BJ (cell line): ENCODE measurements at regions not wholly inside any gene's neighbourhood (a gene's known extent, or its start where the extent isn't known, plus 50 kb on each side); places are given as distances from the start of the nearest gene placed in this dataset.

Experiments
- CTCF ChIA-PET: fragments of 350-600 bp; formaldehyde crosslinking; extraction: SDS; loops from one replicate; lab custom pipeline; 2021; ENCODE audit warnings: antibody characterized with exemption, inconsistent platforms; lab: Yijun Ruan, JAX
- POLR2A ChIA-PET: fragments of 300-600 bp; sonication (Branson Sonifier 250); formaldehyde crosslinking; extraction: SDS; loops from one replicate; lab custom pipeline; 2021; ENCODE audit warnings: antibody characterized with exemption; lab: Charles Lee
- DNase-seq: peaks from one replicate; pipeline ENCODE4 v3.0.0-alpha.2; 2011; ENCODE audit warnings: low read depth
- H3K27me3 ChIP-seq: 2 replicates; pipeline ENCODE4 v1.6.0; 2011; ENCODE audit warnings: low read length; ENCODE audit not compliant: control insufficient read depth, insufficient read depth
- H3K36me3 ChIP-seq: 2 replicates; pipeline ENCODE4 v1.5.1; 2011; ENCODE audit warnings: low read length; ENCODE audit not compliant: control insufficient read depth, insufficient read depth
- H3K4me3 ChIP-seq: 2 replicates; pipeline ENCODE4 v1.5.1; 2011; ENCODE audit warnings: low read depth, mild to moderate bottlenecking, control low read depth, low read length
- TF ChIP-seq, protein P1 (sequence below): IDR thresholded peaks from 2 replicates; pipeline ENCODE4 v1.5.1; 2011; ENCODE audit warnings: low read depth, mild to moderate bottlenecking, control low read depth, inconsistent platforms, low read length, moderate library complexity; ENCODE audit not compliant: insufficient read depth

DNA sequence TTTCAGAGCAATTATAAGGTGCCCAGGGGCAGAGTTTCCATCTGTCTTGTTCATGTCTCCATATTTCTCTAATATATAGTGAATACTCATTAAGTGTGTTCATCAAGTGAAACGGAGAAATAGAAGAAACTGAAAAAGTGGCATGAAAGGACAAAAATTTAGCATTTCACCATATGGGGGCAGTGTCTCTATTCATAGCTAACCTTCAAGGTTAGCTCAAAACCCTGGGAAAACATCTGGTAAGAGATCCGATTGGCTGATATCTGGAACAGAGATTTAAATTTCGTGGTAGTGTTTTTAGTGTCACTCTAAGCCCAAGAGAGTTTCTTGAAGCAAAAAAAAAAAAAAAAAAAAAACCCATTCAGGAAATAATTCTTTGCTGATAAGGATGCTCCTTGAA, 367.5 kb downstream of the DAD1 start:
- H3K4me3 ChIP-seq = no peak overlapping the region
- TF ChIP-seq, protein P1, sequence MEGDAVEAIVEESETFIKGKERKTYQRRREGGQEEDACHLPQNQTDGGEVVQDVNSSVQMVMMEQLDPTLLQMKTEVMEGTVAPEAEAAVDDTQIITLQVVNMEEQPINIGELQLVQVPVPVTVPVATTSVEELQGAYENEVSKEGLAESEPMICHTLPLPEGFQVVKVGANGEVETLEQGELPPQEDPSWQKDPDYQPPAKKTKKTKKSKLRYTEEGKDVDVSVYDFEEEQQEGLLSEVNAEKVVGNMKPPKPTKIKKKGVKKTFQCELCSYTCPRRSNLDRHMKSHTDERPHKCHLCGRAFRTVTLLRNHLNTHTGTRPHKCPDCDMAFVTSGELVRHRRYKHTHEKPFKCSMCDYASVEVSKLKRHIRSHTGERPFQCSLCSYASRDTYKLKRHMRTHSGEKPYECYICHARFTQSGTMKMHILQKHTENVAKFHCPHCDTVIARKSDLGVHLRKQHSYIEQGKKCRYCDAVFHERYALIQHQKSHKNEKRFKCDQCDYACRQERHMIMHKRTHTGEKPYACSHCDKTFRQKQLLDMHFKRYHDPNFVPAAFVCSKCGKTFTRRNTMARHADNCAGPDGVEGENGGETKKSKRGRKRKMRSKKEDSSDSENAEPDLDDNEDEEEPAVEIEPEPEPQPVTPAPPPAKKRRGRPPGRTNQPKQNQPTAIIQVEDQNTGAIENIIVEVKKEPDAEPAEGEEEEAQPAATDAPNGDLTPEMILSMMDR = peak; percentile 42
- DNase-seq = no peak
- no peaks in the 10 kb centered on the region for H3K36me3 ChIP-seq
- 0 out of 2 replicates have a peak, but pooled peaks cover 1% of the 10 kb centered on the region for H3K27me3 ChIP-seq
- CTCF ChIA-PET = interaction anchor here (0.6 to 1.7 kb wide), 5 partner anchors 19 to 1349 kb away, joined by 3 to 7 read pairs (median 4); no protein-coding TSS in a partner anchor
- POLR2A ChIA-PET = interaction anchor here (0.5 to 0.7 kb wide), 2 partner anchors 97 to 1216 kb away, joined by 3 to 36 read pairs; no protein-coding TSS in a partner anchor

DNA sequence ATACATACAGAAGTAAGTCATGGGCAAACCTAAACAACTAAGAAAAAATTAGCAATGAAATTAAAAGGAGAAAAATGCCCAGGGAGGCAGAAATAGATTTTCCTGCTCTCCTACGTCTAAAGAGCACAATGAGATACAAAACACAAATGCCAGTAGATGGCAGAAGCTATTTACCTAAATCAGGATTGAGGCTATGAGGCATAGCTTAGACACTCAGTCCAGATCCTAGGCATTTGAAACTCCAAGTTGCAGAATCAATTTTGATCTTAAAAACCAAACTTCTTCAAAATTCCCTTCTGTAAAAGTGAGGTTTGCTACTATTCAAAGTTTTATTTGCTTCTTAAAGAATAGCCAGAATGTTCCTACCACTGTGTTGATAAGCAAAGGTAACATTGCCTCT, 368.6 kb downstream of the DAD1 start:
- CTCF ChIA-PET = interaction anchor here (1.4 kb wide), 1 partner anchor 19 kb away, joined by 4 read pairs; no protein-coding TSS in a partner anchor
- POLR2A ChIA-PET = no interaction called here
- TF ChIP-seq, protein P1 = no peak
- no peak overlapping the region for H3K4me3 ChIP-seq
- DNase-seq = no peak
- H3K27me3 ChIP-seq = 0 out of 2 replicates have a peak, but pooled peaks cover 1% of the 10 kb centered on the region
- H3K36me3 ChIP-seq = no peaks in the 10 kb centered on the region

DNA sequence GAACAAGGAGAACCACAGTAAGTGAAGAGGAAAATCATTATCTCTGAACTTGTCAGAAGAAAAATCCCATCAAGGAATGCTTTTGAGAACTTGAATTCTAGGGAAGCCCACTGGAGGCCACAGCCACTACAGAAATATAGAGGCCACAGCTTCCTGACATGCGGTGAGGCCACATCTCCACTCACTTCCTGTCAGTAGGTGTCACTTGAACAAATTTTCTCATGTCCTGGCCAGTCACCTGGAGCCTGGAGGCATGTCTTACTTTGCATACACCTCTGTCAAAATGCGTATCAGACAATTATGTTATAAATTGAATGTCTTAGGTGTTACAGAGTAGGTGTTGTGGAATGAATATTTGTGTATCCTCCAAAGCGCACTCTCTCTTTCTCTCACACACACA, 370.3 kb downstream of the DAD1 start:
- Histone ChIP-seq H3K36me3 (no peaks in the 10 kb centered on the region), H3K27me3 (0 out of 2 replicates have a peak, but pooled peaks cover 1% of the 10 kb centered on the region), H3K4me3 (no peak overlapping the region)
- TF ChIP-seq, protein P1 = no peak
- DNase-seq = no peak
- ChIA-PET CTCF (interaction anchor here (1.1 kb wide), 1 partner anchor 16 kb away, joined by 3 read pairs; no protein-coding TSS in a partner anchor), POLR2A (no interaction called here)

DNA sequence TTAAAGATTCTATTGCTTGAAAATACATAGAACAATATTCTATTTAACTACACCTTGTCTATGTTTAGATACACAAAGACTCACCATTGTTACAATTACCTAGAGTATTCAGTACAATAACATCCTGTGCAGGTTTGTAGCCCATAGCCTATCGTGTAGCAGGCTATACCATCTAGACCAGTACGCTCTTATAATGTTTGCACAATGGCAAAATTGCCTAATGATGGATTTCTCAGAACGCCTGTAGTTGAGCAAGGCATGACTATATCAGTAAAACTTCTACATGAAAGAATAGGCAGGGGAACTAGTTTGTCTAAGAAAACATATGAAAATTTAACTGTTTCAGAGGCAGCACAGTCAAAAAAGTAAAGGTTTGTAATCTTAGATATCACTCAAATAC, 375.9 kb downstream of the DAD1 start:
- H3K36me3 ChIP-seq = no peaks in the 10 kb centered on the region
- no peak for DNase-seq
- H3K4me3 ChIP-seq = no peak overlapping the region
- ChIA-PET CTCF (no interaction called here), POLR2A (no interaction called here)
- TF ChIP-seq, protein P1 = no peak
- H3K27me3 ChIP-seq = no peaks in the 10 kb centered on the region

DNA sequence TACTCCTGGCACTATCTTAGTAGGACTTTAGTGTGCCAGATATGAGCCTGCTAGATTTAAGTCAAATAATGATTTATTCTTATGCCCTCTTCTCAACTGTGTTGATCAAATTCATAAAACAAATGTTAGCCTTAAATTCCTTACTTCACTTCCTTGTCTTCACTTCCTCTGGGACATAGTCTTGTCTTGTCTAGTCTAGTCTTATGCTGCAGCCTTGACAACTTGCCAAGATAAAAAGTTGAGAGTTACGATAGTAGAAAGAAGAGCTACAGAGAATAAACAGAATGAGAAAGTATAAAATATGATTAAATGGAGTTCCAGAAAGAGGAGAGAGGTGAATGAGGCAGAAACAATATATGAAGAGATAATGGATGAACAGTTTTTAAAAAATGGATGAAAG, 378.1 kb downstream of the DAD1 start:
- CTCF ChIA-PET = no interaction called here
- TF ChIP-seq, protein P1 = no peak
- POLR2A ChIA-PET = no interaction called here

More for the DNA sequence above, 378.1 kb downstream of the DAD1 start:
- no peaks in the 10 kb centered on the region for H3K36me3 ChIP-seq
- no peak for DNase-seq
- no peaks in the 10 kb centered on the region for H3K27me3 ChIP-seq
- H3K4me3 ChIP-seq = no peak overlapping the region
